PFSK-1 (cell line): ENCODE measurements at regions not wholly inside any gene's neighbourhood (a gene's known extent, or its start where the extent isn't known, plus 50 kb on each side); places are given as distances from the start of the nearest gene placed in this dataset.

Source experiments
- FOXP2 ChIP-seq: optimal IDR thresholded peaks from 2 replicates; pipeline ENCODE3; 2011; ENCODE audit warnings: borderline replicate concordance, control low read depth, inconsistent platforms; ENCODE audit not compliant: insufficient read depth; ENCODE audit errors: extremely low read length, extremely low read depth
- POLR2AphosphoS5 ChIP-seq: IDR thresholded peaks from 2 replicates; pipeline ENCODE4 v1.6.1; 2012; ENCODE audit warnings: low read depth, mild to moderate bottlenecking, control low read depth, low read length, moderate library complexity
- REST ChIP-seq, 2 experiments: IDR thresholded peaks; 2 replicates each; pipeline versions ENCODE4 v1.6.1 to v1.8.0; 2011 to 2012; ENCODE audit warnings: low read depth in 2 of 2, low read length in 2 of 2, control low read depth in 1 of 2, inconsistent platforms in 1 of 2, mild to moderate bottlenecking in 1 of 2, moderate library complexity in 1 of 2; ENCODE audit not compliant: insufficient read depth in 1 of 2
- SIN3A ChIP-seq: IDR thresholded peaks from 2 replicates; pipeline ENCODE4 v1.6.1; 2012; ENCODE audit warnings: mild to moderate bottlenecking, low read length, moderate library complexity, borderline replicate concordance; ENCODE audit not compliant: insufficient read depth
- TAF1 ChIP-seq: IDR thresholded peaks from 2 replicates; pipeline ENCODE4 v1.6.1; 2012; ENCODE audit warnings: low read length, control low read depth, borderline replicate concordance; ENCODE audit not compliant: insufficient read depth

GRCh38 chr6:21390532-21391213, 202.9 kb upstream of the SOX4 start:
- TF ChIP-seq FOXP2 = no peak
- no peak for TF ChIP-seq TAF1
- TF ChIP-seq SIN3A = no peak
- TF ChIP-seq REST (IDR thresholded peaks at IDR 0.05; ENCODE audit: insufficient read depth in 1 of 2, low read depth in 2 of 2, low read length in 2 of 2) = no peak
- TF ChIP-seq POLR2AphosphoS5 = no peak

- TF ChIP-seq FOXP2 = no peak
Observed at GRCh38 chr6:21392177-21392576, 201.4 kb upstream of the SOX4 start.

- no peak for TF ChIP-seq POLR2AphosphoS5
Observed at GRCh38 chr6:21393441-21394165, 199.9 kb upstream of the SOX4 start.

GRCh38 chr6:21395121-21395520, 198.4 kb upstream of the SOX4 start:
- TF ChIP-seq SIN3A (no peak), TAF1 (no peak), REST (IDR thresholded peaks at IDR 0.05; ENCODE audit: insufficient read depth in 1 of 2, low read depth in 2 of 2, low read length in 2 of 2) (no peak), FOXP2 (no peak)

GRCh38 chr6:21396313-21396712, 197.2 kb upstream of the SOX4 start:
- TF ChIP-seq TAF1 (no peak), REST (IDR thresholded peaks at IDR 0.05; ENCODE audit: insufficient read depth in 1 of 2, low read depth in 2 of 2, low read length in 2 of 2) (no peak), SIN3A (no peak), FOXP2 (no peak), POLR2AphosphoS5 (no peak)

GRCh38 chr6:21398741-21399325, 194.7 kb upstream of the SOX4 start:
- TF ChIP-seq POLR2AphosphoS5 = no peak
- TF ChIP-seq SIN3A = no peak
- no peak for TF ChIP-seq FOXP2
- no peak for TF ChIP-seq REST (IDR thresholded peaks at IDR 0.05; ENCODE audit: insufficient read depth in 1 of 2, low read depth in 2 of 2, low read length in 2 of 2)
- TF ChIP-seq TAF1 = no peak
